HUES6 (cell line): ENCODE measurements at regions not wholly inside any gene's neighbourhood (a gene's known extent, or its start where the extent isn't known, plus 50 kb on each side); places are given as distances from the start of the nearest gene placed in this dataset.
A peak's percentile ranks its signal among the peaks of the same experiment; 100 is the strongest.
"Not testable (repeated sequence)": the region's sequence is repeated elsewhere in the genome, so short reads cannot be mapped to it uniquely, and the experiment has no call there.

ENCODE experiments used
- H3K27ac ChIP-seq: 2 replicates; pipeline ENCODE4 v1.7.0; 2013; ENCODE audit warnings: low read depth, mild to moderate bottlenecking, low read length, inconsistent platforms
- H3K27me3 ChIP-seq: 2 replicates; pipeline ENCODE4 v1.6.1; 2013; ENCODE audit warnings: low read length; ENCODE audit not compliant: control insufficient read depth, insufficient read depth
- H3K36me3 ChIP-seq: 2 replicates; pipeline ENCODE4 v1.6.1; 2013; ENCODE audit warnings: low read length; ENCODE audit not compliant: control insufficient read depth, insufficient read depth
- H3K4me1 ChIP-seq: 2 replicates; pipeline ENCODE4 v1.6.1; 2013; ENCODE audit warnings: low read length; ENCODE audit not compliant: control insufficient read depth, insufficient read depth
- H3K4me3 ChIP-seq: 2 replicates; pipeline ENCODE4 v1.5.1; 2013; ENCODE audit warnings: low read depth, low read length
- H3K9ac ChIP-seq: one replicate; pipeline ENCODE4 v1.6.1; 2013; ENCODE audit warnings: mild to moderate bottlenecking, low read length
- H3K9me3 ChIP-seq: 2 replicates; pipeline ENCODE4 v1.6.1; 2013; ENCODE audit warnings: low read depth, low read length; ENCODE audit not compliant: control insufficient read depth, insufficient read depth

GRCh38 chr7:3179456-3179855, 121.6 kb upstream of the SDK1 start:
- Histone ChIP-seq H3K4me3 (no peak overlapping the region), H3K27me3 (no peaks in the 10 kb centered on the region), H3K36me3 (no peaks in the 10 kb centered on the region), H3K9ac (no peak overlapping the region), H3K9me3 (0 out of 2 replicates have a peak, but pooled peaks cover 7% of the 10 kb centered on the region), H3K27ac (no peak overlapping the region), H3K4me1 (peaks cover 12% of the 10 kb centered on the region)

- Histone ChIP-seq H3K9me3 (0 out of 2 replicates have a peak, but pooled peaks cover 7% of the 10 kb centered on the region), H3K9ac (no peak overlapping the region), H3K27ac (no peak overlapping the region), H3K27me3 (no peaks in the 10 kb centered on the region), H3K4me3 (no peak overlapping the region), H3K4me1 (peaks cover 11% of the 10 kb centered on the region), H3K36me3 (no peaks in the 10 kb centered on the region)
Observed at GRCh38 chr7:3180604-3181003, 120.4 kb upstream of the SDK1 start.

GRCh38 chr7:3182055-3182454, 119.0 kb upstream of the SDK1 start:
- H3K36me3 ChIP-seq, H3K4me3 ChIP-seq, H3K27ac ChIP-seq, H3K9ac ChIP-seq, H3K4me1 ChIP-seq, H3K9me3 ChIP-seq, H3K27me3 ChIP-seq: not testable (repeated sequence)

- Histone ChIP-seq H3K4me1 (no peaks in the 10 kb centered on the region), H3K9me3 (0 out of 2 replicates have a peak, but pooled peaks cover 7% of the 10 kb centered on the region), H3K9ac (no peak overlapping the region), H3K4me3 (no peak overlapping the region), H3K27ac (no peak overlapping the region), H3K27me3 (no peaks in the 10 kb centered on the region), H3K36me3 (no peaks in the 10 kb centered on the region)
Observed at GRCh38 chr7:3187444-3188040, 113.5 kb upstream of the SDK1 start.

- H3K27me3 ChIP-seq, result no peaks in the 10 kb centered on the region
- H3K9ac ChIP-seq, result no peak overlapping the region
- H3K9me3 ChIP-seq, result 0 out of 2 replicates have a peak, but pooled peaks cover 3% of the 10 kb centered on the region
- H3K4me3 ChIP-seq, result no peak overlapping the region
- peaks cover 9% of the 10 kb centered on the region; the same call in 1 of the 2 replicates for H3K4me1 ChIP-seq
- H3K27ac ChIP-seq, result no peak overlapping the region
- no peaks in the 10 kb centered on the region for H3K36me3 ChIP-seq
Observed at GRCh38 chr7:3188946-3189345, 112.1 kb upstream of the SDK1 start.

- Histone ChIP-seq H3K27me3 (no peaks in the 10 kb centered on the region), H3K27ac (no peak overlapping the region), H3K4me3 (no peak overlapping the region), H3K9me3 (0 out of 2 replicates have a peak, but pooled peaks cover 5% of the 10 kb centered on the region), H3K36me3 (no peaks in the 10 kb centered on the region), H3K4me1 (peaks cover 23% of the 10 kb centered on the region), H3K9ac (no peak overlapping the region)
Observed at GRCh38 chr7:3191548-3191947, 109.5 kb upstream of the SDK1 start.

GRCh38 chr7:3192669-3193068, 108.4 kb upstream of the SDK1 start:
- no peaks in the 10 kb centered on the region for H3K36me3 ChIP-seq
- H3K9me3 ChIP-seq, result 0 out of 2 replicates have a peak, but pooled peaks cover 5% of the 10 kb centered on the region
- peaks cover 29% of the 10 kb centered on the region for H3K4me1 ChIP-seq
- no peaks in the 10 kb centered on the region for H3K27me3 ChIP-seq
- no peak overlapping the region for H3K4me3 ChIP-seq
- H3K9ac ChIP-seq, result no peak overlapping the region
- no peak overlapping the region for H3K27ac ChIP-seq

- Histone ChIP-seq H3K4me3 (no peak overlapping the region), H3K36me3 (no peaks in the 10 kb centered on the region), H3K27ac (peak overlapping the region; percentile 94), H3K27me3 (no peaks in the 10 kb centered on the region), H3K9ac (no peak overlapping the region), H3K9me3 (0 out of 2 replicates have a peak, but pooled peaks cover 5% of the 10 kb centered on the region), H3K4me1 (peaks cover 31% of the 10 kb centered on the region)
Observed at GRCh38 chr7:3193379-3194120, 107.5 kb upstream of the SDK1 start.

- H3K36me3 ChIP-seq, result no peaks in the 10 kb centered on the region
- peak overlapping the region; percentile 67 for H3K9ac ChIP-seq
- peak overlapping the region; percentile 31 for H3K4me3 ChIP-seq
- H3K27me3 ChIP-seq, result no peaks in the 10 kb centered on the region
- H3K27ac ChIP-seq, result peak overlapping the region; percentile 94
- peaks cover 31% of the 10 kb centered on the region for H3K4me1 ChIP-seq
- H3K9me3 ChIP-seq, result peaks cover 9% of the 10 kb centered on the region; the same call in 1 of the 2 replicates
Observed at GRCh38 chr7:3194501-3195141, 106.4 kb upstream of the SDK1 start.

GRCh38 chr7:3195160-3195559, 105.9 kb upstream of the SDK1 start:
- peaks cover 9% of the 10 kb centered on the region; the same call in 1 of the 2 replicates for H3K9me3 ChIP-seq
- peak overlapping the region; percentile 67 for H3K9ac ChIP-seq
- peak overlapping the region; percentile 31 for H3K4me3 ChIP-seq
- H3K27ac ChIP-seq, result peak overlapping the region; percentile 94
- H3K4me1 ChIP-seq, result peaks cover 31% of the 10 kb centered on the region
- no peaks in the 10 kb centered on the region for H3K27me3 ChIP-seq
- no peaks in the 10 kb centered on the region for H3K36me3 ChIP-seq
